ENCODE measurements at regions not wholly inside any gene's neighbourhood (a gene's known extent, or its start where the extent isn't known, plus 50 kb on each side); places are given as distances from the start of the nearest gene placed in this dataset.

- Histone ChIP-seq H3K27me3 (ENCODE audit: insufficient read depth, poor library complexity, severe bottlenecking) (no peaks in the 10 kb centered on the region), H3K27ac (replicated peaks) (no peak overlapping the region), H3K4me3 (replicated peaks; ENCODE audit: insufficient read depth, low read length) (no peak overlapping the region)
- DNase-seq (ENCODE audit: low read depth in 1 of 2, low spot score in 1 of 2) = no peak
- no peak for TF ChIP-seq GABPA (IDR thresholded peaks at IDR 0.05; ENCODE audit: low read depth)
- no peak for TF ChIP-seq CTCF (IDR thresholded peaks at IDR 0.05; ENCODE audit: insufficient read depth, low read length)
- TF ChIP-seq SPI1 (IDR thresholded peaks at IDR 0.05; ENCODE audit: borderline replicate concordance, low read depth) = no peak
- no peak for TF ChIP-seq REST (IDR thresholded peaks at IDR 0.05; ENCODE audit: insufficient replicate concordance, low read depth)
- TF ChIP-seq POLR2AphosphoS5 (IDR thresholded peaks at IDR 0.05; ENCODE audit: low read depth) = no peak
Measured at GRCh38 chr14:105840266-105841021, 314.1 kb downstream of the TMEM121 start.

- Histone ChIP-seq H3K4me3 (replicated peaks; ENCODE audit: insufficient read depth, low read length) (no peak overlapping the region), H3K27ac (replicated peaks) (no peak overlapping the region), H3K27me3 (ENCODE audit: insufficient read depth, poor library complexity, severe bottlenecking) (no peaks in the 10 kb centered on the region)
- DNase-seq (ENCODE audit: low read depth in 1 of 2, low spot score in 1 of 2) = no peak
- no peak for TF ChIP-seq GABPA (IDR thresholded peaks at IDR 0.05; ENCODE audit: low read depth)
Measured at GRCh38 chr14:105841022-105842009, 314.9 kb downstream of the TMEM121 start.

- Histone ChIP-seq H3K4me3 (replicated peaks; ENCODE audit: insufficient read depth, low read length) (no peak overlapping the region), H3K27ac (replicated peaks) (no peak overlapping the region), H3K27me3 (ENCODE audit: insufficient read depth, poor library complexity, severe bottlenecking) (no peaks in the 10 kb centered on the region)
- no peak for DNase-seq (ENCODE audit: low read depth in 1 of 2, low spot score in 1 of 2)
- TF ChIP-seq SPI1 (IDR thresholded peaks at IDR 0.05; ENCODE audit: borderline replicate concordance, low read depth) (no peak), POLR2AphosphoS5 (IDR thresholded peaks at IDR 0.05; ENCODE audit: low read depth) (no peak), CTCF (IDR thresholded peaks at IDR 0.05; ENCODE audit: insufficient read depth, low read length) (no peak)
Measured at GRCh38 chr14:105842105-105842504, 315.7 kb downstream of the TMEM121 start.

GRCh38 chr14:105843444-105844046, 317.2 kb downstream of the TMEM121 start:
- Histone ChIP-seq H3K4me3 (replicated peaks; ENCODE audit: insufficient read depth, low read length) (no peak overlapping the region), H3K27ac (replicated peaks) (no peak overlapping the region), H3K27me3 (ENCODE audit: insufficient read depth, poor library complexity, severe bottlenecking) (no peaks in the 10 kb centered on the region)
- no peak for DNase-seq (ENCODE audit: low read depth in 1 of 2, low spot score in 1 of 2)
- TF ChIP-seq GABPA (IDR thresholded peaks at IDR 0.05; ENCODE audit: low read depth) (no peak), POLR2AphosphoS5 (IDR thresholded peaks at IDR 0.05; ENCODE audit: low read depth) (no peak), SPI1 (IDR thresholded peaks at IDR 0.05; ENCODE audit: borderline replicate concordance, low read depth) (no peak), REST (IDR thresholded peaks at IDR 0.05; ENCODE audit: insufficient replicate concordance, low read depth) (no peak), CTCF (IDR thresholded peaks at IDR 0.05; ENCODE audit: insufficient read depth, low read length) (no peak)
